ENCODE measurements at regions not wholly inside any gene's neighbourhood (a gene's known extent, or its start where the extent isn't known, plus 50 kb on each side); places are given as distances from the start of the nearest gene placed in this dataset.

DNA sequence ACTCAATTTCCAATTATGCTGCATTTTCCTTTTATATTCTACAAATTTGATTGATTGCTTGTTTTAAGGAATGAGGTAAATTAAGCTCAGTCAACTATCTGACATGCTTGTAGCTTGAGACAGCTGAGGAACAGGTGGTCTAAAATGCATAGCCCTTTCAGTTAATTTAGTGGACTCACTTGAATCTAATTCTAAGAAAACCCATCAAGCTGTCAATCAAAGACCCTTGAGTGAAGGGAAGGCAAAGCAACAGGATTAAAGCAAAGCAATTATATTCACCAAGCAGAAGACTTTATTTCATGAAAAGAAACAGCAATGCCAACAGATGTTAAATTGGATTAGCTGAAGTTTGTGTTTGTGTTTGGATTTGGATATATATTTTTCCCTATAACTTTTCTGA lies 228.5 kb downstream of the ARPP21 start:
- TF ChIP-seq, protein P1, sequence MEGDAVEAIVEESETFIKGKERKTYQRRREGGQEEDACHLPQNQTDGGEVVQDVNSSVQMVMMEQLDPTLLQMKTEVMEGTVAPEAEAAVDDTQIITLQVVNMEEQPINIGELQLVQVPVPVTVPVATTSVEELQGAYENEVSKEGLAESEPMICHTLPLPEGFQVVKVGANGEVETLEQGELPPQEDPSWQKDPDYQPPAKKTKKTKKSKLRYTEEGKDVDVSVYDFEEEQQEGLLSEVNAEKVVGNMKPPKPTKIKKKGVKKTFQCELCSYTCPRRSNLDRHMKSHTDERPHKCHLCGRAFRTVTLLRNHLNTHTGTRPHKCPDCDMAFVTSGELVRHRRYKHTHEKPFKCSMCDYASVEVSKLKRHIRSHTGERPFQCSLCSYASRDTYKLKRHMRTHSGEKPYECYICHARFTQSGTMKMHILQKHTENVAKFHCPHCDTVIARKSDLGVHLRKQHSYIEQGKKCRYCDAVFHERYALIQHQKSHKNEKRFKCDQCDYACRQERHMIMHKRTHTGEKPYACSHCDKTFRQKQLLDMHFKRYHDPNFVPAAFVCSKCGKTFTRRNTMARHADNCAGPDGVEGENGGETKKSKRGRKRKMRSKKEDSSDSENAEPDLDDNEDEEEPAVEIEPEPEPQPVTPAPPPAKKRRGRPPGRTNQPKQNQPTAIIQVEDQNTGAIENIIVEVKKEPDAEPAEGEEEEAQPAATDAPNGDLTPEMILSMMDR (IDR thresholded peaks at IDR 0.05): no peak
- no peak for TF ChIP-seq POLR2A (IDR thresholded peaks at IDR 0.05)
